GM19043 (cell line): ENCODE measurements at regions not wholly inside any gene's neighbourhood (a gene's known extent, or its start where the extent isn't known, plus 50 kb on each side); places are given as distances from the start of the nearest gene placed in this dataset.
"Not testable (repeated sequence)": the region's sequence is repeated elsewhere in the genome, so short reads cannot be mapped to it uniquely, and the experiment has no call there.

Experiments used
- ATAC-seq: cut with Tn5 transposase; IDR thresholded peaks from one replicate; pipeline ENCODE4 v1.9.1; 2021; ENCODE audit warnings: low read depth; ENCODE audit not compliant: unreplicated experiment

- ATAC-seq = not testable (repeated sequence)
These were observed 52.9 kb upstream of the CSF1 start for GRCh38 chr1:109857702-109858101.

DNA sequence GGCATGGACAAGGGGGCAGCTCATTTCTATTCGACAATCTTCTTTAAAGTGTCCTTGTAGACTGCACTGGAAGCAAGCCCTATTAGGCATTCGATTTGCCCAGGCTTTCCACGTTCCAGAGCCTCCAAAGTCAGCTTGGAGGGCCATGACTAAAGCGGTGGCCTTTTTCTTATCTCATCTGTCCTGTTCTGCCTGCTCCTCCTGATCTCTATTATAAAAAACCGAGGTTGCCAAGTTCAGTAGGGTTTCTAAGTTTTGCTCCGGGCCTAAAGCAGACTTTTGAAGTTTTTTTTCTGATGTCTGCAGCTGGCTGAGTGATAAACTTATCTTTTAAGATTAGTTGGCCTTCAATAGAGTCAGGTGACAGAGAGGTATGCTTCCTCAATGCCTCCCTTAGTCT lies 54.7 kb upstream of the CSF1 start:
- ATAC-seq = not testable (repeated sequence)

- ATAC-seq = not testable (repeated sequence)
These were observed 56.7 kb upstream of the CSF1 start for GRCh38 chr1:109853972-109854371.

- ATAC-seq = not testable (repeated sequence)
These were observed 58.2 kb upstream of the CSF1 start for GRCh38 chr1:109852221-109853015.

- no peak for ATAC-seq
These were observed 59.8 kb upstream of the CSF1 start for GRCh38 chr1:109850827-109851226.

DNA sequence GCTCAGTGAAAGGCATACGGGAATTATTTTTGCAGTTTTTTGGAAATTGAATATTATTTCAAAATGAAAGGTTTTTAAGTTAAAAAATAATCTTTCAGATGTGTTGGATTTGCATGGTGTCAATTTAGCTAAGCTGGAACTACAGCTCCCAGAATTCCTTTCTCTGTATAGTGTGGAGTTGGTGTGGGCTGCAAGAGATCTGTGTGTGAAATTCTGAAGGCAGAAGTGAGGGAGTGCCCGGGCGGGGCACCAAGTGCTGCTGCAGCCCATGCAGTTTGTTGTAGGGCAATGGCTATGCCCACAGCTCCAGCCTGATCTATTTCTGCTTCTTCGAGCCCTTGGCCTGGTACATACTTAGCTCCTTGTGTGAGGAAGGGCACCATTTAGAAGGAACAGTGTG lies 60.5 kb upstream of the CSF1 start:
- no peak for ATAC-seq

- no peak for ATAC-seq
These were observed 61.0 kb upstream of the CSF1 start for GRCh38 chr1:109849655-109850054.

DNA sequence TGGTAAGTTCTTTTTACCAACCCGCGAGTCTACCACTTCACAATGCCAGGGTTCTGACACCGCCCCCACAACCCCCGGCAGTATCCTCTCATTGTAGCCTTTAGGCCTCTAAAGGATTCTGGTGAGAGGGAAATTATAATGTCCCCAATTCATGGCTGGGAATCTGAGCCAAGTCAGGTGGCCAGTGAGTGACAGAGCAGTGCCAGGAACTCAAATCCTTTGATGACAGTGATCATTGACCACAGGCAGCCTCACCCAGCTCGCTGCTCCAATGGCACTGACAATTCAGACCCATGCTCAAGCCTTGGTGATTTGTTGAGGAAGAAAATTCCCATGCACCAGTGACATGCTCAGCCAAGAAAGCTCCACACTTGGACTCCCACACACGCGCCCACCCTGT lies 63.4 kb upstream of the CSF1 start:
- ATAC-seq = no peak

GRCh38 chr1:109846846-109847245 lies 63.8 kb upstream of the CSF1 start:
- ATAC-seq = no peak

GRCh38 chr1:109846162-109846561 lies 64.5 kb upstream of the CSF1 start:
- ATAC-seq = no peak

GRCh38 chr1:109845658-109846057 lies 65.0 kb upstream of the CSF1 start:
- no peak for ATAC-seq

DNA sequence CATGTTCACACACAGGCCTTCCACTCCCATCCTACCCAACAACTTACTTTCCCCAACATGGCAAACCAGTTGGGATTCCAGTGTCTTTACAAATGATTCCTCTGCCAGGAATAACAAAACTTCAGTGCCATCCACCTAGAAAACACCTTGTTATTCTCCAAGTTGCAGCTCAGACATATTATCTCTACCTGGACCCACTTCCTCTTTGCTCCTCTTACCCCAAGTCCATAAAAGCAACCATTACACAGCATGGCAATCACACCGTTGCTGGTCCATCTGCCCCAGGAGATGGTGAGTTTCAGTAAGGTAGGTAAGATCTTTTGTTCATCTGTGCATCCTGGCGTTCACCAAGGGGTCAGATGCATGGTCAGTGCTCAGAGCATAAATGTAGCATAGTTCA lies 66.0 kb upstream of the CSF1 start:
- ATAC-seq = no peak

GRCh38 chr1:109840011-109840629 lies 70.5 kb upstream of the CSF1 start:
- ATAC-seq = no peak

DNA sequence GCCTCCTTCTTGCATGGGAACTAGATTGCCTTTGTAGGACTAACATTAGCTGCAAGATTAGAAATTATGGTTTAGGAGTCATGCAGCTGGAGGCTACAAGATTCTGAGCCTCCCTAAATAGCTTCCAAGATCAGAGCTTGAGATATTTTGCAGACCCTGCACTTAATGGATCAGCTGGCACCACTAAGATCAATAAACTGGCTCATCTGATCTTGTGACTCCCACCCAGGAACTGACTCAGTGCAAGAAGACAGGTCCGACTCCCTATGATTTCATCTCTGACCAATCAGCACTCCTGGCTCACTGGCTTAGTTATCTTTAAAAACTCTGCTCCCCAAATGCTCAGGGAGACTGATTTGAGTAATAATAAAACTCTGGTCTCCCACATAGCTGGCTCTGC lies 71.4 kb upstream of the CSF1 start:
- not testable (repeated sequence) for ATAC-seq

DNA sequence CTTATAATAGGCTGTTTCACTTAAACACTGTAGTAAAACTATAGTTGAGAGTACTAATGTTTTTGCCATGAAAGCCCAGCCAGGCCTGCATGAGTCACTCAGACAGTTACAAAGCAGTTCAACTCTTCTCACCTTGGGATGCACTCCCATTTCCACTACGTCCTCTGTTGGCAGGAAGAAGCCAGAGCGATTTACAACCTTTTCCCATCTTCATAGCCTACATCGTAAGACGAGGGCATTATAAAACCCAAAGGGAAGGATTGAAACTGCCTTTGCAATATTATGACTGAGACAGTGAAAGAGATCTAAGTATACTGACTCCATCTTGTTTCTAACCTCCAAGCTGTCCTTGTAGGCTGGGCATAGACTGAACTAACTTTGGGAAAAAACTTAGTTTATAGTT lies 71.8 kb upstream of the CSF1 start:
- ATAC-seq = no peak

- ATAC-seq = no peak
These were observed 72.6 kb upstream of the CSF1 start for GRCh38 chr1:109837852-109838570.

DNA sequence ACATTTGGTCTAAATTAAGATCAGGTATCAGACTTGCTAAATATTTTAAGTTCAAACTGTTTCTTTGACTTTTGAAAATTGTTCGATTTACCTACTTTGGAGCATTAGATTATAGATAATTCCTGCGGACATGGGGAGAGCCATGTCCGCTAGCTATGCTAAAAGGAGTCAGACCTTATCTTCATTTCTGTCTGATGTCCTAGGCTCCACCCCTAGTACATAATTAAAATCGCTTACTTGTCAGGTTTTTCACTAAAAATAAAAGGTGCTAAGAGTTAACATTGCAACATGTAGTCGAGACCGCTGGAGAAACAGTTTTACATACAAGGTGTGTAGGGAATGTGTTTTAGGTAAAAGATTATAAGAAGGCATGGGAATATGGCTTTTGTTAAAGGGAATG lies 71.9 kb upstream of the EPS8L3 start:
- not testable (repeated sequence) for ATAC-seq

GRCh38 chr1:109834951-109835350 lies 71.2 kb upstream of the EPS8L3 start:
- no peak for ATAC-seq

- ATAC-seq = no peak
These were observed 69.2 kb upstream of the EPS8L3 start for GRCh38 chr1:109832945-109833344.

GRCh38 chr1:109828756-109829505 lies 65.2 kb upstream of the EPS8L3 start:
- no peak for ATAC-seq

DNA sequence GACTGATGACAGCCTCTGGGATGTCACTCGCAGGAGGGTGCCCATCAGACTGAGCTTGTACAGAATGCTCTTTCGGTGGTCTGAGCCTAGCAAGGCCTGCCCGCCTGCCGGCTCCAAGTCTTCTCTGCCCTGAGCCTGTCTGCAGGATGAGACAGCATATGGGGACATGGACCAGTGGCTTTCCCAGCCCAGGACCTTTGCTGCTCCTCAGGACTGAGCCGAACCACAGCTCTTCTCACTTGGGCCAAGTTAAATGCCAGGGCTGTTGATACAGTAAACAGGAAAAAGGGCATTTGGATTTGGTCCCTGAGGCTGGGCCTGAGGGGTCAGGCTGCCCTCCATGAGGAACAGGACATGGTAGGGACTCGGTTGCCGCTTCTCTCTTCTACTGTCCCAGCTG lies 64.3 kb upstream of the EPS8L3 start:
- ATAC-seq = no peak
